ENCODE measurements at regions not wholly inside any gene's neighbourhood (a gene's known extent, or its start where the extent isn't known, plus 50 kb on each side); places are given as distances from the start of the nearest gene placed in this dataset.

DNA sequence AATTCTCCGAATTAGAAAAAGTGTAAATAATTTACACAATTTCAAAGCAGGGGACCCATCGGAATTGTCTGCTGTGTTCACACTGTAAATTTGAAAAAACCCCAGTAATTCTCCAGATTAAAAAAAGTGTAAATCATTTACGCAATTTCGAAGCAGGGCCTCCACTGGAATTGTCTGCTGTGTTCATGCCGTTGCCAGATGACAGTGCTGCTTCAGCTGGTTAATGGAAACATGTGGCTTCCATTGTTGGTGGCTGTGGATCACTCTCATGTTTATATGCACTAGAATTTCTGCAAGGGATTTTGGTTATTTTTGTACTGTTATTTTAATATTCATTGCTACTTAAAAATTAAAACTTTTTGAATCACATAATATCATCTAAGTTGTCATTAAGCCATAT, 88.8 kb upstream of the ELMO1 start:
- no peak for TF ChIP-seq POLR2AphosphoS5 (IDR thresholded peaks at IDR 0.05)
- no peak for TF ChIP-seq EP300 (IDR thresholded peaks at IDR 0.05)

Data from sigmoid colon (tissue), 4 donors.